NCI-H82 treated with DMSO at 0.1 percent for 48 hours (cell line): ENCODE measurements at regions not wholly inside any gene's neighbourhood (a gene's known extent, or its start where the extent isn't known, plus 50 kb on each side); places are given as distances from the start of the nearest gene placed in this dataset.
"Not testable (repeated sequence)": the region's sequence is repeated elsewhere in the genome, so short reads cannot be mapped to it uniquely, and the experiment has no call there.

Source experiments
- DNase-seq: peaks from one replicate; lab custom pipeline; 2025; ENCODE audit not compliant: unreplicated experiment; lab: John Stamatoyannopoulos, UW

DNA sequence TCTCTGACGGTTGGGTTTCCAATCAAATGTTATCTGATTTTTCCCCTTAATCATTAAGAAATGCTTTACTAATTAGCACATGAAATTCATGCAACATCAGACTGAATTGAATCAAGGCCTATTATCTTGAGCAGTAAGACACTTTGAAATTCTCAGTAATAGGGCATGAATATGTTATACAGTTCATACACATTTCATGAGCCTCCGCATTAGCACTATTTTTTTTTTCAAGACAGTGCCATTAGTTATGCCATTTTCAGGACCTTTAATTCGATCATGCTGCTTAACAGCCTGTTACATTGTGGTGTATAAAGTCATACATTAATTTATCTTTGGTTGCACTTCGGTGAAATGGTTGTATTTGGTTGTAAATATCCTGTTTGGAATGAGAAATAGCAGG lies 862.6 kb upstream of the GOT2 start:
- no peak for DNase-seq

GRCh38 chr16:59593194-59593661 lies 859.1 kb upstream of the GOT2 start:
- no peak for DNase-seq

GRCh38 chr16:59591480-59591879 lies 857.4 kb upstream of the GOT2 start:
- DNase-seq, result no peak

GRCh38 chr16:59590845-59591244 lies 856.7 kb upstream of the GOT2 start:
- no peak for DNase-seq

DNA sequence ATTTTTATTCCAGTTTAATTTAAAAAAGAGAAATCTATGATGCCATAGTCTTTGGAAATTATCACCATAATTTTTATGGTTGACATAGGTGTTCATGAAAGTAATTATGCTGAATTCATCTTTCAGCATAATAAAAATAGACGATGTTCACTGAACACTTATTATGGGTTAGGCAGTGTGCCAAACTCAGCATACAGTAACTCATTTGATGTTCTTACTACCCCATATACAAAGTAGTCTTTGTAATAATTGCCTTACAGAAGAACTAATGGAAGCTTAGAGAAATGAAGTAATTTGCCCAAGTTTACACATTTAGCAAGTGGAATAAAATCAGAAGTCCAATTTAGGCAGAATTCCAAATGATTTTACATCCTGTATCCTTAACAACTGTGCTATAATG lies 852.2 kb upstream of the GOT2 start:
- DNase-seq, result no peak

GRCh38 chr16:59574296-59574695 lies 840.2 kb upstream of the GOT2 start:
- DNase-seq, result no peak

- DNase-seq, result no peak
Measured at GRCh38 chr16:59573528-59574271, 839.6 kb upstream of the GOT2 start.

DNA sequence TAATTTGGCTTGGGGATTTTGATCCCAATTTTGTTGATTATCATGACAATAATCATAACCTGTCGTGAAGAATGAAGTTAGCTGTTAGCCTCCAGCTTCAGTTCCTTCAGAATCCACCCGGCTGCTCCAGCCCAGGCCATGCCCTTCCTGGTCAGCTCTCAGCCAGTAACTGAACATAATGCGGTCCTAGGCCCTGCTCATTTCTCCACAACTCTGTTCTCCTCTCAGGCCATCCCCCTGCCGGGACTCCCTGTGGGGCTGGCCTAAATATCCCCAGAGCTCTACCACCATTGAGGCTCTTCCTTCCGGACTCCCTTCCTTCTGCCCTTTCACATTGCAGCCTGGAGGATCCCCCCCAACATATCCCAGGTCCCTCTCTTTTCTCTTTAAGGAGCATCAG lies 833.4 kb upstream of the GOT2 start:
- no peak for DNase-seq

DNA sequence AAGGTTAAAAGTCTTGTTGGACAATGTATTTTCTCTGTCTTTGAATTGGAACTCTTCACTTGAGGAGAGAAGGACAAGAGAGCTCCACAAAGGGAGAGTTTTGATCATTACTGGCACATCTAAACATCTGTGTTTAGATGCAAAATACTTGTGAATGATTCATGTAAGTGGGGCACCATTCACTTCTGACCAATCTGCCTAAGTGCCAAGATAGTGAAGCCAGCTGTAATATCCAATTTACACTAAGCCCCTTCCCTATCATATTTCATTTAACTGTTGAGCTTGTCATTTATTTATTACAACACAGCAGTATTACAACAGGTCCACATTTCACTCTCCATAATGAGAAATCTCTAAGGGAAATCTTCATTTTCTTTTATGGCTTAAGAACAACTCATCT lies 832.3 kb upstream of the GOT2 start:
- DNase-seq, result peak; percentile 65

DNA sequence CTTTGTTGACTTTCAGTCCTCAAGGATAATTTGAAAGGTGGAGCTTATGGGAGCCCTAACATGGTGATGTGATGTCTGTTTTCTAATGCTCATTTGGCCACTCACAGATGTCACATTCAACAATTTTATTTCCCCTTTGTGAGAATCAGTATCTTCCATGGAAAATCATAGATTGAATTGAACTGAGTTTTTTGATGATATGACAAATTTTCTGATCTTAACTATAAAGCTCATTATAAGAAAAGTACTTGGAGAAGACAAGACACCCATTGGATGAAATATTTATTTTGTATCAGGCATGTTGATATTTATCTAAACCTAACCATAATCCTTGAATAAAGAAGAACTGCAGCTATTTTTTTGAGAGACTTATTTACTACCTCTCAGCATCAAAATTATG lies 824.6 kb upstream of the GOT2 start:
- no peak for DNase-seq

DNA sequence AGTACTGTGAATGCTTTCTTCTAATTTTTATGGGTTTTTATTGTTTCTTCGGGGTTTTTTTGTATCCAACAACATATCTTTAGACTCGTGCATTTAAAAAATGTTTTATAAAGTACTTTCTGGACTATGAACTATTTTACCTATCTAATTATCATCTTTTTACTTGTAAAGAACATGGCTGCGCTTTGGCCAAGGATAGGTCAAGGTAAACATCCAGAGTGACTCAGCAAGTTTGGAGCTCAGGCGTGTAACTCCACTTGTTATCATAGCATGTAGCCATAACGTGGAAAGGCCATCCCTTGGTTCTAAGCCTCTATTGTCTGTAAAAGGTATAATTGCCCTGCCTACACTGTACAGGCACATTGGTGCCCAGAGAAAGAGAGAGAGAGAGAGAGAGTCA lies 818.0 kb upstream of the GOT2 start:
- DNase-seq, result no peak

- DNase-seq, result no peak
Measured at GRCh38 chr16:59545721-59546120, 811.6 kb upstream of the GOT2 start.

DNA sequence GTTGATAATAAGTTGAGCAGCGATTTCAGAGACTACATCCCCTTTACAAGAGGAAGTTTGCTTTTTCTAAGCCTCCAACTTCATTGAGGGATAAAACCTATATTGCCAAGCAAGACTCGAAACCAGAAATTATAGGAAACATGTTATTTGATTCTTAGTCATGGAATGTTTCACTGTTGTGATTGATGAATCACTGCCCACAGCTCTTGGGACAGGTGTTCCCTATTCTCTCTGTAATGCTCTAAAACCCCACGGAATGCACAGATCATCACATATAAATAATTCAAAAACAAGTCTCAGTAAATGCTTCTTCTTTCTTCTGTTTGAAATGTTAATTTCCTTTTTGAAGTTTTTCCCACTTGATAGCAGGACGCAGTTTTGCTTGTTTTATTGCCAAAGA lies 809.5 kb upstream of the GOT2 start:
- no peak for DNase-seq

DNA sequence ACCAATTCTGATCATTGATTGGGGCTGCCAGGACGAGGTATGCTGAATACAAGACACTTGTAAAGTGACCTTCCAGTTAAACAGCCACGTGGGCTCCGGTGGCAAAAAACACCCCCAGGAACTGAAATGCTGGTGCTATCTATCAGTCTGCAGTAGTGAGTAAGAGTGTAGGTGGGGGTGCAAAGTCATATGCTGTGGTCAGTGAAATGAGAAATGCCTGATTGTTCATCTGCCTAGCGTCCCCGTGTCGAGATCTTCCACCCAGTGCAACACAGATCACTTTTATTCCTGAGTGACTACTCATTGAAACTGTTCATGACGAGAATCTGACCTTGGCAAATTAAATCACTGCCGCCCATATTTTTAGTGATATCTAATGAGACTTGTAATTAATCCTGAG lies 806.5 kb upstream of the GOT2 start:
- no peak for DNase-seq

- no peak for DNase-seq
Measured at GRCh38 chr16:59535298-59535697, 801.2 kb upstream of the GOT2 start.

DNA sequence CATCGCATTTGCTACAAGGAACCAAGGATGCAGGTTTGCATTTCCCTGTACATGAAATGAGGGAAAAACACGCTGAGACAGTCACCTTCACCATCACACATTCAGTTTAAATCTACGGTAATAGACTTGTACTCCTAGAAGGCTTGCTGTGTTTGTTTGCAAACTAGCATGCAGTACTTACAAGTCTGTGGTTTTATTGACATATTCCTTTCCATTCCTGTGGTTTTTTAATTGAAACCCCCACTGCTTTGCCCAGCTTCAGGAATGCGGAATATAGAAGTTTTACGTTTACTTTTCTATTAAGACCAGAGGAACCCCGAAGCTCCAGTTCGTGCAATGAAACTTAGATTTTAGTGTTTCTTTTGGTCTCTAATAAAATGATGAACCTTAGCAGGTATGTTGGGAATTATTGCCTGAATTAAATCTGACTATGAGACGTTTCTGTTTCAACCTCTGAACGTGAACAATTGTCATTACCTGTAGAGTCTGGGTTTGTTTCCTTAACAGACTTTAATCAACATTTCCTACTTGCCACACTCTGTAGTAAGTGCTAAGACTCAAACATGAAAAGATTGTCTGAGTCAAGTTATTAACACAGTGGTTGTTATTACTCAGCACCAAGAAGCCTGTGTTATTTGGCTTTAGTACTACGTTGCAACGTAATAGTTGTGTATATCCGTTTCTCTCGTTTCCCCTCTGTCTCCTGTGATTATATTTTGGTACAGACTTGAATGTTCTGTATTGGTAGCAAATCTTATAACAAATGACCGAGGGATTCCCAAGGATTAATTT lies 793.3 kb upstream of the GOT2 start:
- DNase-seq, result no peak

DNA sequence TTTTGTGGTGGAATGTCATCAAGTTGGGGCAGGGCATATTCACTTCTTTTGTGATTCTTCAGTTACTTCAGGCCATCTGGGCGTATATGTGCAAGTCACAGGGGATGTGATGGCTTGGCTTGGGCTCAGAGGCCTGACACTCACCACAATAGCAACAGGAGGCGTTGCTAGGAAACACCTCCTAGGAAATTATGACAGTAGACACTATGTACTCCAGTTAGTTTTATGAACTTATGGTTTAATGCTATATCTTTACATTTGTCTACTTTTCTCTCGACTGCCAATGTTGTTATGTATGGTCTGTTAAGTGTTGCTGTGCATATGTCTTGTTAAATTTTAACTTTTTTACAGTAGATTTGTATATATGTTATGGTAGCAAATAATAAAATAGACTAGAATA lies 788.7 kb upstream of the GOT2 start:
- DNase-seq, result no peak

DNA sequence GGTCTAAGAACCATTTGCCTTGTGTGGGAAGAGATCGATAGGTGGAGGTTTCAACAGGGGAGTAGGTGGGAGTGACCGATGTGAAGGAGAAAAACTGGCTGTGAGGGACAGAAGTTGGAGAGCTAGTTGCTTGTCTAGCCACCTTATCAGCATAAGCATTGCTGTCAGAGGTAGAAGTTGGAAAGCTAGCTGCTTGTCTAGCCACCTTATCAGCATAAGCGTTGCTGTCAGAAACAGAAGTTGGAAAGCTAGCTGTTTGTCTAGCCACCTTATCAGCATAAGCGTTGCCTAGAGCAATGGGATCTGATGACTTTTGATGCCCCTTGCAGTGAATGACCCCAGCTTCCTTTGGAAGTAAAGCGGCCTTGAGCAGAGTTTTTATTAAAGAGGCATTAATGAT lies 784.6 kb upstream of the GOT2 start:
- DNase-seq, result not testable (repeated sequence)

- DNase-seq, result no peak
Measured at GRCh38 chr16:59514651-59515050, 780.5 kb upstream of the GOT2 start.

- no peak for DNase-seq
Measured at GRCh38 chr16:59510008-59510424, 775.9 kb upstream of the GOT2 start.

- peak; percentile 27 for DNase-seq
Measured at GRCh38 chr16:59500601-59501000, 766.5 kb upstream of the GOT2 start.

DNA sequence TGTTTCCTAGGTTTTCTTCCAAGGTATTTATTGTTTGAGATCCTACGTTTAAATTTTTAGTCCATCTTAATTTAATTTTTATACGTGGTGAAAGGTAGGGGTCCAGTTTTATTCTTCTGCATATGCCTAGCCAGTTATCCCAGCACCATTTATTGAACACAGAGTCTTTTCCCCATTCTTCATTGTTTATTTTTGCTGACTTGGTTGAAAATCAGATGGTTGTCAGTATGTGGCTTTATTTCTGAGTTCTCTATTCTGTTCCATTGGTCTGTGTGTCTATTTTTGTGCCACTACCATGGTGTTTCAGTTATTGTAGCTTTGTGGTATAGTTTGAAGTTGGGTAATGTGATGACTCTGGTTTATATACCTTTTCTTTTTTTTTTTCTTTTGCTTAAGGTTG lies 753.0 kb upstream of the GOT2 start:
- DNase-seq, result no peak
